ENCODE measurements at regions not wholly inside any gene's neighbourhood (a gene's known extent, or its start where the extent isn't known, plus 50 kb on each side); places are given as distances from the start of the nearest gene placed in this dataset.

- TF ChIP-seq CTCF (conservative IDR thresholded peaks at IDR 0.05), result no peak
- TF ChIP-seq EZH2 (IDR thresholded peaks at IDR 0.05; ENCODE audit: low read depth), result no peak
These were observed 118.1 kb upstream of the LGR5 start for GRCh38 chr12:71321531-71321930.

Measured in PC-9 (cell line).